A172 (cell line): ENCODE measurements at regions not wholly inside any gene's neighbourhood (a gene's known extent, or its start where the extent isn't known, plus 50 kb on each side); places are given as distances from the start of the nearest gene placed in this dataset.
A peak's percentile ranks its signal among the peaks of the same experiment; 100 is the strongest.

ENCODE experiments used
- DNase-seq: peaks from one replicate; pipeline ENCODE4 v3.0.0-alpha.2; 2015; ENCODE audit warnings: low spot score

DNA sequence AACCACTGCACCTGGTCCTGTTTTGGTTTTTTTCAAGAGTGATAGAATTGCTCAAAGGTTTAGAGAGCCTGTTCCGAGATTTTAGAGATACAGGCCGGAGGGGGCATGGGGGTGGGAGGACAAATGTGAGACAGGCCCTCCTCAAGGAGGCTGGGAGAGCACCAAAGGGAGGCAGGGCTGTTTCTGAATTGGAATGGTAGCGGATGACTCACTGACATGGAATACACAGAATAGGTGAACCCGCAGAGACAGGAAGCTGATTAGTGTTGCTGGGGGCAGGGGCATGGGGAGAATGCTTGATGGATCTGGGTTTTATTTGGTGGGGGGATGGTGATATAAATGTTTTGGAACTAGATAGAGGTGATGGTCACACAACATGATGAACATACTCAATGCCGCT is 111.0 kb upstream of the MGAT5 start:
- DNase-seq, result peak; percentile 85

DNA sequence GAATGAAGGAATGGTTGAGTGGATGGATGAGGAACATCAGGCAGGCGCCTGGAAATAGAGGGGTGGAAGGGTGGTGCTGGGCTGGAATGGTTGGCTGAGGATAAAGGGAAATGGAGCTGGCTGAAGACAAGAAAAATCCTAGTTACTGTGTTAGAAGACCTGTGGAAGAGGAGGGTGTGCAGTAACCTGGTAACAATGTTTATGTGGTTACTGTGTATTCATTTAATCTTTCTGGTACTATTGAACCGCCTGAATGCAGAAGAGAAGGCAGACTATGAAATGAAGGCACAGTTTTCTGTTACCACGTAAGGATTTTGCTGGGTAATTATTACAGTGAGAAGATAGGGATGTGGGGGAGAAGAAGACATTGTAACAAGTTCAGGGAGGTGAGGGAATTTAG is 110.3 kb upstream of the MGAT5 start:
- no peak for DNase-seq

DNA sequence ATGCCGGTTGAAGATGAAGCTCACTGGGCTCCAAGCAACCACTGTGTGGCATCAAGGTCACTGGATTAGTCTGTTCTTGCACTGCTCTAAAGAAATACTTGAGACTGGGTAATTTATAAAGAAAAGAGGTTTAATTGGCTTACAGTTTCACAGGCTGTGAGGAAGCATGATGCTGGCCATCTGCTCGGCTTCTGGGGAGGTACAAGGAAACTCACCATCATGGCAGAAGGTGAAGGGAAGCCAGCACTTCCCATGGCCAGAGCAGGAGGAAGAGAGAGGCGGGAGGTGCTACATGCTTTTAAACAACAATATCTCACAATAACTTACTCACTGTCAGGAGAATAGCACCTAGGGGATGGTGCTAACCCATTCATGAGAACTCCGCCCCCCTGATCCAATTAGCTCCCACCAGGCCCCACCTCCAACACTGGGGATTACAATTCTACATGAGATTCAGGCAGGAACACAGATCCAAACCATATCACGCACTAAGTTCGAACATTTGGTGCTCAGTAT is 109.7 kb upstream of the MGAT5 start:
- no peak for DNase-seq

DNA sequence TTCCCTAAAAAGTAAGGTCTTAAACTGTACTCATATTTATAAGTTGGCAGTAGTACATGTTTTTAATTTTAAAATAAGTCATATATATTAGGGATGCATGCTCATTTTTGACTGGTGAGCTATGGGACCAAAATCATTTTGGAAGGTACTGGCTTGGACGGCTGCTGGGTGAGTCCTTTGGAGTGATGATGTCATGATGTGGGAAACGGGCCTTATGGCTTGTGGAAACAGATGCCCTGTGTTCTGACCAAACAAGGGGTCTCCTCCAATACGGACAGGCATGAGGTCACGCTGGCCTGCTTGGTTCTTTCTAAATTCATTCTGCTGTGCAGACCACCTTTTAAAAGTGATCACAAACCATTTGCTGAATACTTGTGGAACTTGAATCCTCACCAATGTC is 109.2 kb upstream of the MGAT5 start:
- no peak for DNase-seq

DNA sequence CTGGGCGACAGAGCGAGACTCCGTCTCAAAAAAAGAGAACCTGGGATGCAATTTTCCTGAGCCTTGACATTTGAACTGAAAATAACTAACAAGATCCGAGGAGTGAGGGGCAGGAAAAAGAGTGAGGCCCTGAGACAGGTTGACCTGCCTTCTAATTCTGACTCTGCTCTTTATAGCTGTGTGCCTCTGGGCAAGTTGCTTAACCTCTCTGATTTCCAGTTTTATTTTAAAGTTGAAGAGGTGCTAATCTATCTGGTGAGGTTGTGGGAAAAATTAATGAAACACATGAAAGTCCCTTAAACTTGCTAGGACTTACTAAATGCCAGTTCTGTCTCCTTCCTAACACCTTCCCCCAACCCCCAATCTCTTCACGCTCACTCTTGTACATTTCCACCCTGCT is 108.4 kb upstream of the MGAT5 start:
- DNase-seq, result no peak

DNA sequence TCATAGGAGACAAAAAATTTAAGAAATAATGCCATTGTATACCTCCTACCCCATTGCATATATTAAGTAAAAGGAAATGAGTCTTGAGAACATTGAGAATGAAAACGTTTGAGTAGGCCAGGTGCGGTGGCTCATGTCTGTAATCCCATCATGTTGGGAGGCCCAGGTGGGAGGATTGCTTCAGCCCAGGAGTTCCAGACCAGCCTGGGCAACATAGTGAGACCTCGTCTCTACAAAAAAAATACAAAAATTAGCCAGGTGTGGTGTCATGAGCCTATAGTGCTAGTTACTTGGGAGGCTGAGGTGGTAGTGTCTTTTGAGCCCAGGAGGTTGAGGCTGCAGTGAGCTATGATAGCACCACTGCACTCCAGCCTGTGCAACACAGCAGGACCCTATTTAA is 107.7 kb upstream of the MGAT5 start:
- DNase-seq, result no peak

DNA sequence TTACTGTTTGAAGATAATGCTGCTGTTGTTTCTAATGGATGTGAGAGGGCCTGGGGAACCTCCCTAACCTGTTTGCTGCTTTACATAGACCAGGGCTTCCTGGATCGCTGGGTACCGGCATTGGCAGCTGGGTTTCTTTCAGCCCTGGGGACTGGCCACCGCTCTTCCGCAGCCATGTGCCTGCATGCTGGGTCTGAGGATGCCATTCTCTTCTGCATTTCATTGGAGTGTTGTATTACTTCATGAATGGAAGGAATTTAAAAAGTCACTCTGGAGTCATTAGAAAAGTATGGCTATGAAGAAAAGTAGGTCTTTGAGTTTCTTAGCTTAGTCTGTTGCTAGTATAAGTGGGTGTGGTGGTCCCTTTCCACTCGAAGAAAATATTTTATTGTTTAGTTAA is 107.3 kb upstream of the MGAT5 start:
- DNase-seq, result no peak

DNA sequence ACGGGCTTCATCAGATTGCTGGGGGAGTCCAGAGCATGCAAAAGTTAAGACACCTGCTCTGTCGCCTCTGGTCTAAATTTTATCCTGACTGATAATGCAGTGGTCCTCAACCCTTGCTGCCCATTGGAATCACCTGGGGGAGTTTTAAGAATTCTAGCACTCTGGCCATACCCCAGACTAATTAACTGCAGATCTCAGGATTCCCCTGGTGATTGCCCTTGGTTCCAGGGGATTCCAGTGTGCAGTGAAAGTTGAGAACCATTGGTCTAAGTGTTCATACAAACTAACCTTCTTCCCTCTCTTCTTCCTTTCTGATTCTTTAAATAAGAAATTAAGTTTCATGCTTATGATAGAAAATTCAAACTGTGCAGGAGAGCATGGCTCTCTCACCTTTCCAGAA is 105.7 kb upstream of the MGAT5 start:
- DNase-seq, result no peak

DNA sequence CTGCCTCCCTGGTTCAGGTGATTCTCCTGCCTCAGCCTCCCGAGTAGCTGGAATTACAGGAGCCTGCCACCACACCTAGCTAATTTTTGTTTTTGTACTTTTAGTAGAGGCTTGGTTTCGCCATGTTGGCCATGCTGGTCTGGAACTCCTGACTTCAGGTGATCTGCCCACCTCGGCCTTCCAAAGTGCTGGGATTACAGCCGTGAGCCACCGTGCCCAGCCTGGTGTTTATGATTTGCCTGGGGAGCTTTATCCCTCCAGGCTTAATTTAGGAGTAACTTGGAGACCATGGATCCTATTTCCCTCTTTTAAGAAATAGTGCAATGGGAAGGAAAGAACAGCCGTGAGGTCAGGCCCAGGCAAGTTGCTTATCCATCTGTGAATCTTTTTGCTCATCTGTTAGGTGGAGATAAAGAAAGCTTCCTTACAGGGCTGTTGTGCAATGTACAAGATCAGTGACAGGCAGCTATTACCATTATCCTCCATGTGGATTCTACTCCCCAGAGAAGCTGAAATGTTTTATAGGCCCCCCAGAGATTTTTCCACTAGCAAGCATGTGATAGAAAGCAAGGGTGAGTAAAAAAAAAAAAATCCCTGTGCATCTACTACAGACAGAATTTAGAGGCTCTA is 104.9 kb upstream of the MGAT5 start:
- DNase-seq, result no peak

DNA sequence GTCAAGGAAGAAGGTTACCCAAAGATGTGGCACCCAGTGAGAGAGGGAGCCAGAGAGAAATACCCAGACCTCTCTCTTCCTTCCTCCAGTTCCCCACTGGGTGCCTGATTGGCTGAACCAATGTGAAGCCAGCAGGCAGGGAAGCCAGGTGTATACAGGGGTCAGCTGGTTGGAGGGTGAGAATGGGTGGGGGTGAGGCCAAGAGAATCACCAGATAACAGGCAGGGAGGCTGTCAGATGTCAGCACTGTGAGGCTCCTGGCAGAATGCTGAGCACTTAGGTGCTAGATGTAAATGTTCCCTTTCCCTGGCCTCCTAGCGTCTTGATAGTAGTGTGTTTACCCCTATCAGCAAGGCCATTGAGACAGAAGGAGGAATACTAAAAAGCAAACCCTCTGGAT is 104.0 kb upstream of the MGAT5 start:
- DNase-seq, result no peak

DNA sequence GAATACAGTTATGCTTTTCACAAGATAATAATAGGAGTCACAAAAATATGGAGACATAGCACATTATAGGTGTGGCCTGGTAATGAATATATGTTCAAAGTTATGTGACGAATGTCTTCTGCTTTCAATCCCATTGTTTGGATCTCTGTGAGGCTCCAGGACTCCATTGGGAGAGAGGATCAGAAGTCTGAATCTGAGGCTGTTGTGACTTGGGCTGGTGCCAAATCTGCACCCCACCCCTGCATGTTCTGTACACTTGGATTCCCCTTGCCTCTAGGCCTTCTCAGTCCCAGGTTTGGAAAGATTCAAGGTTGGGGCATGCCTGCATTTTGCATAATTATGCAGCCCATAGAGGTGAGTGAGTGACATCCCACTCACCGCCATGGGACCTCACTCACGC is 103.1 kb upstream of the MGAT5 start:
- no peak for DNase-seq

DNA sequence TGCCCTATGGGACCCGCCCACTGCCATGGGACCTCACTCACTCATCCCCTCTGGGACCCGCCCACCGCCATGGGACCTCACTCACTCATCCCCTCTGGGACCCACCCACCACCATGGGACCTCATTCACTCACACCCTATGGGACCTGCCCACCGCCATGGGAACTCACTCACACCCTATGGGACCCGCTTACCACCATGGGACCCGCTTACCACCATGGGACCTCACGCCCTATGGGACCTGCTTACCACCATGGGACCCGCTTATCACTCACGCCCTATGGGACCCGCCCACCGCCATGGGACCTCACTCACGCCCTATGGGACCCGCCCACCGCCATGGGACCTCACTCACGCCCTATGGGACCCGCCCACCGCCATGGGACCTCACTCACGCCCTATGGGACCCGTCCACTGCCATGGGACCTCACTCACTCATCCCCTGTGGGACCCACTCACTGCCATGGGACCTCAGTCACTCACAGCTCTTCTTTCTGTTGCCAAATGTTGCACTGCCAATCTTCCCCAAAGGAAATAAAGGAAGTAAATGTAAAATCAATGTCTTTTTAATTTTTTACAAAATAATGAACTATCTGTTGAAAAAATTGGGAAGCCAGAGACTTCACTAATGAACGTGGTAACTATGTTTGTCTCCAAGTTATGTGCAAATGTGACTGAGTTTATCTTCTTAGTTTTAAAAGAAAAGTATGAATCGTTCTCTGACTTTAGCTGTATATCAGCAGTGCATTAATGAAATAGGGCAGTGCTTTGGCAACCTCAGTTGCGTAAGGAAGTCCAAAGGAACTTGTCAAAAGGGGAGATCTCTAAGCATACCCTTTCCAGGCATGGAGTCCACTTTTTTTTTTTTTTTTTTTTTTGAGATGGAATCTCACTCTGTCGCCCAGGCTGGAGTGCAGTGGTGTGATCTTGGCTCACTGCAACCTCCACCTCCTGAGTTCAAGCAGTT is 101.5 kb upstream of the MGAT5 start:
- DNase-seq, result no peak

DNA sequence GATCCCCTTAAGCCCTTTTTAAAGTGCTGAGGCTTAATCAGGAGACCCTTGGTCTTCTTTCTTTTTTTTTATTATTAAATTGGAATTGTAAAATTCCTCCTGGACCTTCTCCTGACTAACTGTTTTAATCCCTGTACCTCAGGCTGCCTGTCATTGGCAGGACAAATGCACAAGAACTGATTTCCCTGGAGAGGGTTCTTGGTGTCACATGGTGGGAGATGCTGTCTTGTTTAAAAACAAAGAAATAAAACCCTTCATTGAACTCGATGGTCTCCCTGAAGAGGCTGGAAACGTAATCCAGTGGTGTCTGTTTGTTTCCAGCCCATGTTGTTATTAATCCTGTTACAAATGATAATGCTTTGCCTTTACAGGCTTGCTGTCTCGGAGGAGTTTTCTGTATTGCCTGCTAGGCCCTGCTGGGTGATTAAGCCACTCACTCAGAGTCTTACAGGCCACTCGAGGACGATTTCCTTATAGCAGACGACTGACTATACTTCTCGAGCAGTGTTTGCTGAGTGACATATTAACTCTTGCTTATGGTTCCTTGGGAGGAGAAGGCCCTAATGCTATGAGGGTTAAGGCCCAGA is 100.5 kb upstream of the MGAT5 start:
- DNase-seq, result no peak

DNA sequence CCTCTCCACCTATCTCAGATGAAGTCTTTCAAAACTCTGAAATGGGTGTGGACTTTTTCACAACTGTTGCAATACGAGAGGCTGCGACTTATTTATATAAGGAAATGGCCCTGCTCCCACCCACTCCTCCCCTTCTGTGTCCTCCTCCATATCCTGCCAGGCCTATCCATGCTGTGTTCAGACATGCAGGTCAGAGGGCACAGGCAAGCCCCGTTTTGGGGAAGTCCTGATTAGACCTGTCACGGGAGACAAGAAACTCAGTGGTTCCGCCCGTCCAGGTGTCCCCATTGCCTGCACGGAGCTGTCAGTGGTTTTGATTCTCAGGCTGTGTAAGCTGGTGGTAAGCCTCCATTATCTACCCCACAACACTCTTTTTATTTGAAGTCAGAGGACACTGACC is 99.6 kb upstream of the MGAT5 start:
- DNase-seq, result no peak

DNA sequence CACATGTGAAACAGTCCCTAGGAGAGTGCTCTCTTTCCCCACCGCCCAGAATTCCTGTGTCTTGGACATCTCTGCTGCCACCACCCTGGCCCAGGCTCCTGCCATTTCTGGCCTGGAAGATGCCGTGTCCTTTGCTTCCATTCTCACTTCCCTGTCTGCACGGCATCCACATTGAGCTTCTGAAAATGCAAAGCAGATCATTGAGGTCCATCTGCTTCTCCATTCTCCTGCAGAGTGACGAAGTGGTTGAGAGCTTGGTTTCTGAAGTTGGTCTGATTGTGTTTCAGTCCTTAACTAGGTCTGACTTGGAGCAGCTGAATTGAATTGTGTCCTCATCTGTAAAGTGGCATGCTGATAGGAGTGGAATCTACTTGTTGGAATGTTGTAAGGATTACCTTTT is 98.7 kb upstream of the MGAT5 start:
- DNase-seq, result no peak

DNA sequence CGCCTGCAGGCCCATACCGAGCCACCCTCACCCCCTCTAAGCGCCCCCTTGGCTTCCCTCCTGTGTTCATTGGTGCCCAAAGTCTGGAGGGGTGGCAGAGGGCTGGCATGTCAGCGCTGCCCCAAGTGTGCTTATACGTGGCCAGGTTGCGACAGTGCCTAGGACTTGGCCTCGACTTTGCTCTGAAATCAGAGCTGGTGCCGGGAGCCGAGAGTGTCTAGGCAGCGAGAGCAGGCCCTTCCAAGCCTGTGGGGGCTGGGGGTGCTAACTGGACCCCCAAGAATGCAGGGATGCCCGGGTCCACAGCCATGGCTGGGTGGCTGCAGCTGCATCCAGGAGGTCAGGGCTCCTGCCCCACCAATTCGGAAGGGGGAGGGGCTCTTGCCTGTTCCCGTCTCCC is 95.6 kb upstream of the MGAT5 start:
- DNase-seq, result no peak

DNA sequence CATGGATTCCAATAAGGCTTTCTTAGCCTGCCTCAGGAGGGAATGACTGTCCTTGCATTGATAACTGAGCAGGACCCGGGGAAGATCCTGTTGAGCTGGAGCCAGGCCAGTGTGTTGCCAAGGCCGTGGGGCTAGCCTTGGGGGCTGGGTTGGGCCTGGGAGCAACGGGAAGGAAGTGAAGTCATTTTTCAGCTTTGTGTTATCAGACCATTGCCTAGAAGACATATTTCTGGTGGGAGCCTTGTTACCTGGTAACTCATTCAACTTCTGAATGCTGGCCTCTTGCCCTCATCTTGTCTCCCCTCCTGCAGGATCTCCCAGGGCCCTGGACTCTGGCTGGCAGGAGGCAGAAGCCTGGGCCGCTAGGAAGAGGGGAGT is 92.7 kb upstream of the MGAT5 start:
- DNase-seq, result no peak

DNA sequence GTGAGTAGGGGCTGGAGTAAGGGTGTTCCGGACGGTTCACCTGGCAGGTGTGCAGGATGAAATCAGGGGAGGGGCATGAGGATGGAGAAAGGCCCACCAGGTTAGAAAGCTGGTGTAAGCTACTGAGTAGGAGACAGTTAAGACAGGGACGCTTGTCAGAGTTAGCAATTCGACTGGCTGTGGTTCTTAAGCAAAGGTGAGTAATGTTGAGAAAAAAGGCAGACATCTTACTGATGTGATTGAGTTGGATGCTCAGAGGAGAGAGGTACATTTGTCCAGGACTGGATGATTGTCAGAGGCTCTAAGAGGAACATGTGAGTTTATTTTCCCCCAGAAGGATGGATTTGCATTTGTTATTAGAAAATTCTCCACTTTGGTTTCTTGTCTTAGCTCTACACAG is 90.5 kb upstream of the MGAT5 start:
- DNase-seq, result no peak

DNA sequence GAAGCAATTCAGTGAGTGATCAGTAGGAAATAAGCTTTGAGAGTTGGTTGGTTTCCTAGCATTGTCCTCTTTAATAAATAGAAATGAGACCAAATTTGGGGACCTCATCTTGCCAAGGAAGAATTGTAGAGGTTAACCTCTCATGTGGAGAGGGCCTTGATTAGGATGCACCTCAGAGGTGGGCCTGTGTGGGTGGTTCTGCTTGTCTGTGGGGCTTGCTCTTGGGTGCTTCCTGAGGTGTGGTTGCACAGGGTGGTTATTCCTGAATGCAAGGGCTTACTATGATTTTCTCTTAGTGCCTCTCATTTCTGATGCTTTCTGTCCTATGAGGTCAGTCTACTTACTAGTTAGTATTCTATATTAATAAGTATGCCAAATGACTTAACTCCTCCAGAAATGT is 89.6 kb upstream of the MGAT5 start:
- DNase-seq, result no peak

DNA sequence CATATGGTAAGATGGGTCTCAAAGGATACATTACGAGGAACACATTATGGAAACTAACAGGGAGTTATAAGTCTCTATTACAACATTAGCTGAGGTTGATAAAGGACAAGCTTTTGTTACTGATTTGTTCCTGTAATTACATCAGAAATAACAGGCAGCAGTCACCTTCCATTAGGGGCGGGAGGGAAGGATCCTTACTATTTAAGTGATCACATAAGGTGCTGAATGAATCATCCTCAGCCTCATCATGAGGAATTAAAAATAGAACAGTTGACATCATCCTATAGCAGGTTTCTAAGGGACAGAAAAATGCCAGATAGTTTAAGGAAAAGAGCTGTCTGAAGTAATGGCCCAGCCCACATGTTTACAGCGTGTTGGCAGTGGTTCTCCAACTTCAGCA is 86.9 kb upstream of the MGAT5 start:
- DNase-seq, result peak; percentile 73

DNA sequence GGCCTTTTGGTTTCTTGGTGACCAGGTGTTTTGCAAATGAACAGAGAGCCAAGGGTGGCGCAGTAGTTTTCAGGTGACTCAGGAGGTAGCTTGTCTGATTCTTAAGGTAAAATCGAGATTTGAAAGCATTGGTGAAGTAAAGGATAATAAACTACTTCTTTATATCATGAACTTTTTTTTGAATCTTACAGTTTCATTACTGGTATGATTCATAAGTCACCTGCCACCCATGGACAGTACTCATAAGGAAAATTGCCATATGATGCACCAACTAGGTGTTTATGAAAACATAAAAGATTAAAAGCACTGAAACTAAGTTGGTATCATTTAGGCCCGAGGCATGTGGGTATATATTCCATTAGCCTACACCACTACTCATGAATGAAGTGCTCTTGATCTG is 84.1 kb upstream of the MGAT5 start:
- DNase-seq, result no peak

DNA sequence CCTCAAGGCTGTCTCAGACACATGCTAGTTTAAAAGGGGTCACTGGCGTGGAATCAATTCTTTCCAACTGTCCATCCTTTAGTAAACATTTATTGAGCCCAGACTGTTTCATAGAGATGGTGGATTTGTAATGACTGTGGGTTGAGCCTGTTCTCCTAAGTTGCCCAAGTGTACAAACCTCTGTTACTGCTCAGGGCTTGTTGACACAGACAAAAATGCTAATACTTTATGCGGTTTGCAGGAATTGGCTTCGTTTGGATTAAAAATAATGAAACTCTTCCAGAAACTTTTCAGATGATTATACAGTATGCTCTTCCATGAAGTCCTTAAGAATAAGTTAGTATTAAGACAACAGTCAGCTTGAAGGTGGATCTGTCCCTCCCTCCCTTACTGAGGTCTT is 83.6 kb upstream of the MGAT5 start:
- no peak for DNase-seq

DNA sequence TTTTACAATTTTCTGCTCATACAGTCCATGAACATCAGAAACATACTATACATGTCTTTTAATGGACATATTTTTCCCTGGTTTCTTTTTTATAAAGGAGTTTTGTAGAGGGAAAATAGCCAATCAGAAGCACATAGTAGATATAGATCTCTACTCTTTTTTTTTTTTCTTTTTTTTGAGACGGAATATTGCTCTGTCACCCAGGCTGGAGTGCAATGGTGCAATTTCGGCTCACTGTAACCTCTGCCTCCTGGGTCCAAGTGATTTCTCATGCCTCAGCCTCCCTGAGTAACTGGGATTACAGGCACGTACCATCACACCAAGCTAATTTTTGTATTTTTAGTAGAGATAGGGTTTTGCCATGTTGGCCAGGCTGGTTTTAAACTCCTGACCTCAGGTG is 83.2 kb upstream of the MGAT5 start:
- DNase-seq, result no peak
